ENCODE measurements at regions not wholly inside any gene's neighbourhood (a gene's known extent, or its start where the extent isn't known, plus 50 kb on each side); places are given as distances from the start of the nearest gene placed in this dataset.

DNA sequence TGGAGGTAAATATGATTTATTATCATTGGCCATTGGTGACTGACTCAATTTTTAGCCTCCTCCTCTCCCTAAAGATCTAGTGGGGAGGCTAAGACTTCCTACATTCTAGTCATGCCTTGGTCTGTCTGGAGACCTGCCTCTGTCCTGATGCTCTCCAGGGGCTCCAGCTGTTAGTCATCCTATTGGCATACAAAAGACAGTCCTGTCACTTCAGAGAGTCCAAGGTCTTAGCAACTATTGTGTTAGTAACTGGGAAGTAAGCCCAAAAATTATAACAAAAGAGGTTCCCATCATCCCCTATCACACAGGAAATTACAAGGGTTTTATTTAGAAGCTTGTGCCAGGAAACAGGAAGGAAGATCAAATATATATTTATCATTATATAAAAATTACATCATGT is 400.6 kb upstream of the VSTM2A start:
- no peaks in the 10 kb centered on the region for H3K36me3 ChIP-seq (ENCODE audit: insufficient read depth, low read length)
- no peak overlapping the region for H3K27ac ChIP-seq (ENCODE audit: low read depth, low read length, poor library complexity, severe bottlenecking)
- no peak overlapping the region for H3K4me2 ChIP-seq (ENCODE audit: low read length)
- no peaks in the 10 kb centered on the region for H3K9me3 ChIP-seq (ENCODE audit: low read length)
- H4K20me1 ChIP-seq (ENCODE audit: insufficient read depth, low read length), result no peaks in the 10 kb centered on the region
- no peak overlapping the region for H3K4me3 ChIP-seq (ENCODE audit: low read depth, low read length, poor library complexity, severe bottlenecking)
- H3F3A ChIP-seq (ENCODE audit: insufficient read depth, low read length), result no peaks in the 10 kb centered on the region
- no peaks in the 10 kb centered on the region for H3K9me2 ChIP-seq (ENCODE audit: low read depth, low read length)
- TF ChIP-seq EZH2 (IDR thresholded peaks at IDR 0.05; ENCODE audit: borderline replicate concordance, low read length), result no peak
- TF ChIP-seq, protein P1, sequence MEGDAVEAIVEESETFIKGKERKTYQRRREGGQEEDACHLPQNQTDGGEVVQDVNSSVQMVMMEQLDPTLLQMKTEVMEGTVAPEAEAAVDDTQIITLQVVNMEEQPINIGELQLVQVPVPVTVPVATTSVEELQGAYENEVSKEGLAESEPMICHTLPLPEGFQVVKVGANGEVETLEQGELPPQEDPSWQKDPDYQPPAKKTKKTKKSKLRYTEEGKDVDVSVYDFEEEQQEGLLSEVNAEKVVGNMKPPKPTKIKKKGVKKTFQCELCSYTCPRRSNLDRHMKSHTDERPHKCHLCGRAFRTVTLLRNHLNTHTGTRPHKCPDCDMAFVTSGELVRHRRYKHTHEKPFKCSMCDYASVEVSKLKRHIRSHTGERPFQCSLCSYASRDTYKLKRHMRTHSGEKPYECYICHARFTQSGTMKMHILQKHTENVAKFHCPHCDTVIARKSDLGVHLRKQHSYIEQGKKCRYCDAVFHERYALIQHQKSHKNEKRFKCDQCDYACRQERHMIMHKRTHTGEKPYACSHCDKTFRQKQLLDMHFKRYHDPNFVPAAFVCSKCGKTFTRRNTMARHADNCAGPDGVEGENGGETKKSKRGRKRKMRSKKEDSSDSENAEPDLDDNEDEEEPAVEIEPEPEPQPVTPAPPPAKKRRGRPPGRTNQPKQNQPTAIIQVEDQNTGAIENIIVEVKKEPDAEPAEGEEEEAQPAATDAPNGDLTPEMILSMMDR (IDR thresholded peaks at IDR 0.05; ENCODE audit: low read length), result no peak
- H3K4me1 ChIP-seq (ENCODE audit: insufficient read depth, low read length, severe bottlenecking), result no peaks in the 10 kb centered on the region
- H3K9ac ChIP-seq (ENCODE audit: low read length), result no peak overlapping the region
- no peaks in the 10 kb centered on the region for H3K79me2 ChIP-seq (ENCODE audit: insufficient read depth, low read length)
- no peaks in the 10 kb centered on the region for H3K27me3 ChIP-seq (ENCODE audit: insufficient read depth, low read length)
- H2AFZ ChIP-seq (ENCODE audit: low read length), result no peak overlapping the region

DNA sequence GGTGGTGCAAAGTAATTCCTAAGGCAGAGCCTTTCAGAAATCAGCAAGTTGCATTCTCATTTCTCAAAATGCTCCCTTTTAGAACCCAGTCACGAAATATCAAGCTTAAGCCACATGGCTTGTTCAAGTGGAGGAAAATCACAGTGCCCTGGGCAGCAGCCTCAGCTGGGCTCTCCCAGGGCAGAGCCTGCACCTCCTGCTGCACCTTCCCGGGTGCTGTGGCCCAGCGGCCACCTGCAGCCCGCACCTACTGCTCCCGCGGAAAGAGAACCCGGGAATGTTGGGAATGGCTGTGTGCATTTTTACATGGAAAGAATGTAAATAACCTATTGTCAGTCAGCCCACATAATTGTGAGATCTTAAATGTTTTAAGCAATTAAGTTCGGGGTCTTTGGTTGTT is 396.5 kb upstream of the VSTM2A start:
- H3K79me2 ChIP-seq (ENCODE audit: insufficient read depth, low read length), result no peaks in the 10 kb centered on the region
- H3K4me2 ChIP-seq (ENCODE audit: low read length), result no peak overlapping the region
- no peak overlapping the region for H2AFZ ChIP-seq (ENCODE audit: low read length)
- H3K4me1 ChIP-seq (ENCODE audit: insufficient read depth, low read length, severe bottlenecking), result no peaks in the 10 kb centered on the region
- no peaks in the 10 kb centered on the region for H3K9me2 ChIP-seq (ENCODE audit: low read depth, low read length)
- H3K27me3 ChIP-seq (ENCODE audit: insufficient read depth, low read length), result no peaks in the 10 kb centered on the region
- H3K36me3 ChIP-seq (ENCODE audit: insufficient read depth, low read length), result no peaks in the 10 kb centered on the region
- H3K27ac ChIP-seq (ENCODE audit: low read depth, low read length, poor library complexity, severe bottlenecking), result no peak overlapping the region
- H3K9me3 ChIP-seq (ENCODE audit: low read length), result no peaks in the 10 kb centered on the region
- no peaks in the 10 kb centered on the region for H4K20me1 ChIP-seq (ENCODE audit: insufficient read depth, low read length)
- no peaks in the 10 kb centered on the region for H3F3A ChIP-seq (ENCODE audit: insufficient read depth, low read length)
- H3K4me3 ChIP-seq (ENCODE audit: low read depth, low read length, poor library complexity, severe bottlenecking), result no peak overlapping the region
- H3K9ac ChIP-seq (ENCODE audit: low read length), result no peak overlapping the region
- TF ChIP-seq EZH2 (IDR thresholded peaks at IDR 0.05; ENCODE audit: borderline replicate concordance, low read length), result no peak
- TF ChIP-seq, protein P1 (IDR thresholded peaks at IDR 0.05; ENCODE audit: low read length), result no peak

DNA sequence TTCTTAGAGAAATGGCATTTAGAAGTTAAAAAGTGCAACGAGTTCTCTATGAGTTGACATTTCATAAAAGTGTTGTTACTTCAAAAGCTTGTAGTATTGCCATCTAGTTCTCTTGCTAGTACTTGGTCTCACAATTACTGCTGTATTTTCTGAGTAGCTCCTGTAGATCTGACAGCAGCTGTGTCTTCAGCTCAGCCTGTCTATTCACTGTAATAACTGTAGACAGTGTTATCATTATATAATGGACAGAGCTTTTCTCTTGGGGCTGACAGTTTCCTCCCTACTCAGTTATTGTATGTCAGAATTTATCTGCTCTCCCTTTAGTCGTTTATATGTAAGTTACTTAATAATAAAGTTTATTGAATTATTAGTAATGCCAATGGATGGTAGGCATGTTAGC is 388.7 kb upstream of the VSTM2A start:
- Histone ChIP-seq H3K4me3 (ENCODE audit: low read depth, low read length, poor library complexity, severe bottlenecking) (no peak overlapping the region), H3K4me1 (ENCODE audit: insufficient read depth, low read length, severe bottlenecking) (no peaks in the 10 kb centered on the region), H4K20me1 (ENCODE audit: insufficient read depth, low read length) (no peaks in the 10 kb centered on the region), H3K9ac (ENCODE audit: low read length) (no peak overlapping the region), H3K27ac (ENCODE audit: low read depth, low read length, poor library complexity, severe bottlenecking) (no peak overlapping the region), H3K36me3 (ENCODE audit: insufficient read depth, low read length) (no peaks in the 10 kb centered on the region), H3K9me3 (ENCODE audit: low read length) (no peaks in the 10 kb centered on the region), H3K27me3 (ENCODE audit: insufficient read depth, low read length) (no peaks in the 10 kb centered on the region), H3F3A (ENCODE audit: insufficient read depth, low read length) (no peaks in the 10 kb centered on the region), H3K79me2 (ENCODE audit: insufficient read depth, low read length) (no peaks in the 10 kb centered on the region), H2AFZ (ENCODE audit: low read length) (no peak overlapping the region), H3K9me2 (ENCODE audit: low read depth, low read length) (no peaks in the 10 kb centered on the region), H3K4me2 (ENCODE audit: low read length) (no peak overlapping the region)
- TF ChIP-seq, protein P1 (IDR thresholded peaks at IDR 0.05; ENCODE audit: low read length), result no peak
- TF ChIP-seq EZH2 (IDR thresholded peaks at IDR 0.05; ENCODE audit: borderline replicate concordance, low read length), result no peak
